ENCODE measurements at regions not wholly inside any gene's neighbourhood (a gene's known extent, or its start where the extent isn't known, plus 50 kb on each side); places are given as distances from the start of the nearest gene placed in this dataset.
"Not testable (repeated sequence)": the region's sequence is repeated elsewhere in the genome, so short reads cannot be mapped to it uniquely, and the experiment has no call there.

- Histone ChIP-seq H3K4me1 (ENCODE audit: control extremely low read depth in 1 of 4, control insufficient read depth in 4 of 4, insufficient read depth in 4 of 4, low read length in 3 of 4) (peaks cover 0 to 7% (median 0%) of the 10 kb centered on the region in 4 experiments), H3K4me3 (ENCODE audit: control insufficient read depth in 1 of 7, extremely low read depth in 1 of 7, insufficient read depth in 4 of 7, low read depth in 2 of 7, low read length in 6 of 7) (no peak overlapping the region), H3K27me3 (replicated peaks in 2 of 5; ENCODE audit: control insufficient read depth in 4 of 5, insufficient read depth in 5 of 5, low read length in 4 of 5) (no peaks in the 10 kb centered on the region), H3K9me3 (ENCODE audit: control extremely low read depth in 1 of 5, control insufficient read depth in 4 of 5, insufficient read depth in 2 of 5, low read depth in 1 of 5, low read length in 4 of 5) (peaks cover 0 to 8% (median 0%) of the 10 kb centered on the region in 5 experiments), H3K27ac (ENCODE audit: insufficient read depth in 1 of 2, low read depth in 1 of 2, low read length in 2 of 2, poor library complexity in 1 of 2, severe bottlenecking in 2 of 2) (no peak overlapping the region), H3K36me3 (ENCODE audit: control insufficient read depth in 4 of 4, insufficient read depth in 4 of 4, low read length in 3 of 4) (no peaks in the 10 kb centered on the region)
- ChIA-PET CTCF (interaction anchor here (0.7 to 0.8 kb wide), 2 partner anchors 18 to 428 kb away, joined by 3 to 4 read pairs; no protein-coding TSS in a partner anchor), POLR2A (interaction anchor here (0.5 kb wide), 1 partner anchor 69 kb away, joined by 9 read pairs; no protein-coding TSS in a partner anchor)
- no CpG with 5 or more reads among the region's 2 CpGs for WGBS (ENCODE audit: insufficient coverage)
- peak in 2 of 3 donors; percentile 5 for DNase-seq
Observed at GRCh38 chr7:26978146-26978545, 113.8 kb upstream of the SKAP2 start.

- H3K4me3 ChIP-seq (ENCODE audit: control insufficient read depth in 1 of 7, extremely low read depth in 1 of 7, insufficient read depth in 4 of 7, low read depth in 2 of 7, low read length in 6 of 7) = no peak overlapping the region
- CTCF ChIA-PET = no interaction called here
Observed at GRCh38 chr7:26976840-26977239, 112.5 kb upstream of the SKAP2 start.

DNA sequence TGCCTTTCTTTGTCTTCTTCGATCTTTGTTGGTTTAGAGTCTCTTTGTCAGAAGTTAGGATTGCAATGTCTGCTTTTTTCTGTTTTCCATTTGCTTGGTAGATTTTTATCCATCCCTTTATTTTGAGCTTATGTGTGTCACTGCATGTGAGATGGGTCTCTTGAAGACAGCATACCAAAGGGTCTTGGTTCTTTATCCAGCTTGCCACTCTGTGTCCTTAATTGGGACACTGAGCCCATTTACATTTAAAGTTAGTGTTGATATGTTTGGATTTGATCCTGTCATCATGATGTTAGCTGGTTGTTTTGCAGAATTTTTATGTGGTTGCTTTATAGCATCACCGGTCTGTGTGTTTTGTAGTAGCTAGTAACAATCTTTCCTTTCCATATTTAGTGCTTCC is 107.5 kb upstream of the SKAP2 start:
- no CpG with 5 or more reads among the region's 2 CpGs for WGBS (ENCODE audit: insufficient coverage)
- H3K9me3 ChIP-seq (ENCODE audit: control extremely low read depth in 1 of 5, control insufficient read depth in 4 of 5, insufficient read depth in 2 of 5, low read depth in 1 of 5, low read length in 4 of 5) = peaks cover 0 to 24% (median 6%) of the 10 kb centered on the region in 5 experiments

More at GRCh38 chr7:26976840-26977239, 112.5 kb upstream of the SKAP2 start:
- Histone ChIP-seq H3K27me3 (replicated peaks in 2 of 5; ENCODE audit: control insufficient read depth in 4 of 5, insufficient read depth in 5 of 5, low read length in 4 of 5) (no peaks in the 10 kb centered on the region), H3K9me3 (ENCODE audit: control extremely low read depth in 1 of 5, control insufficient read depth in 4 of 5, insufficient read depth in 2 of 5, low read depth in 1 of 5, low read length in 4 of 5) (peaks cover 0 to 17% (median 6%) of the 10 kb centered on the region in 5 experiments), H3K36me3 (ENCODE audit: control insufficient read depth in 4 of 4, insufficient read depth in 4 of 4, low read length in 3 of 4) (no peaks in the 10 kb centered on the region), H3K4me1 (ENCODE audit: control extremely low read depth in 1 of 4, control insufficient read depth in 4 of 4, insufficient read depth in 4 of 4, low read length in 3 of 4) (peaks cover 0 to 7% (median 0%) of the 10 kb centered on the region in 4 experiments), H3K27ac (ENCODE audit: insufficient read depth in 1 of 2, low read depth in 1 of 2, low read length in 2 of 2, poor library complexity in 1 of 2, severe bottlenecking in 2 of 2) (no peak overlapping the region)
- no peak for DNase-seq
- POLR2A ChIA-PET = no interaction called here

GRCh38 chr7:26965724-26966123 is 101.3 kb upstream of the SKAP2 start:
- no peaks in the 10 kb centered on the region for H3K27me3 ChIP-seq (replicated peaks in 2 of 5; ENCODE audit: control insufficient read depth in 4 of 5, insufficient read depth in 5 of 5, low read length in 4 of 5)
- H3K27ac ChIP-seq (ENCODE audit: insufficient read depth in 1 of 2, low read depth in 1 of 2, low read length in 2 of 2, poor library complexity in 1 of 2, severe bottlenecking in 2 of 2) = no peak overlapping the region
- H3K4me3 ChIP-seq (ENCODE audit: control insufficient read depth in 1 of 7, extremely low read depth in 1 of 7, insufficient read depth in 4 of 7, low read depth in 2 of 7, low read length in 6 of 7) = no peak overlapping the region
- peaks cover 8 to 13% (median 9%) of the 10 kb centered on the region in 4 experiments for H3K4me1 ChIP-seq (ENCODE audit: control extremely low read depth in 1 of 4, control insufficient read depth in 4 of 4, insufficient read depth in 4 of 4, low read length in 3 of 4)
- 100% methylated on average over 3 of the region's 3 CpGs for WGBS (ENCODE audit: insufficient coverage)
- H3K36me3 ChIP-seq (ENCODE audit: control insufficient read depth in 4 of 4, insufficient read depth in 4 of 4, low read length in 3 of 4) = no peaks in the 10 kb centered on the region
- peaks cover 0 to 3% (median 0%) of the 10 kb centered on the region in 5 experiments for H3K9me3 ChIP-seq (ENCODE audit: control extremely low read depth in 1 of 5, control insufficient read depth in 4 of 5, insufficient read depth in 2 of 5, low read depth in 1 of 5, low read length in 4 of 5)
- CTCF ChIA-PET = interaction anchor here (0.8 kb wide), 1 partner anchor 8 kb away, joined by 4 read pairs; no protein-coding TSS in a partner anchor
- POLR2A ChIA-PET = no interaction called here
- peak in 1 of 3 donors; percentile 5 for DNase-seq

More for the DNA sequence above, 107.5 kb upstream of the SKAP2 start:
- CTCF ChIA-PET = interaction anchor here (0.9 kb wide), 1 partner anchor 8 kb away, joined by 3 read pairs; no protein-coding TSS in a partner anchor
- POLR2A ChIA-PET; H3K36me3 ChIP-seq (ENCODE audit: control insufficient read depth in 4 of 4, insufficient read depth in 4 of 4, low read length in 3 of 4); H3K4me3 ChIP-seq (ENCODE audit: control insufficient read depth in 1 of 7, extremely low read depth in 1 of 7, insufficient read depth in 4 of 7, low read depth in 2 of 7, low read length in 6 of 7); H3K4me1 ChIP-seq (ENCODE audit: control extremely low read depth in 1 of 4, control insufficient read depth in 4 of 4, insufficient read depth in 4 of 4, low read length in 3 of 4); H3K27ac ChIP-seq (ENCODE audit: insufficient read depth in 1 of 2, low read depth in 1 of 2, low read length in 2 of 2, poor library complexity in 1 of 2, severe bottlenecking in 2 of 2); H3K27me3 ChIP-seq (replicated peaks in 2 of 5; ENCODE audit: control insufficient read depth in 4 of 5, insufficient read depth in 5 of 5, low read length in 4 of 5): not testable (repeated sequence)
- peak in 2 of 3 donors; percentile 6 to 15 for DNase-seq

DNA sequence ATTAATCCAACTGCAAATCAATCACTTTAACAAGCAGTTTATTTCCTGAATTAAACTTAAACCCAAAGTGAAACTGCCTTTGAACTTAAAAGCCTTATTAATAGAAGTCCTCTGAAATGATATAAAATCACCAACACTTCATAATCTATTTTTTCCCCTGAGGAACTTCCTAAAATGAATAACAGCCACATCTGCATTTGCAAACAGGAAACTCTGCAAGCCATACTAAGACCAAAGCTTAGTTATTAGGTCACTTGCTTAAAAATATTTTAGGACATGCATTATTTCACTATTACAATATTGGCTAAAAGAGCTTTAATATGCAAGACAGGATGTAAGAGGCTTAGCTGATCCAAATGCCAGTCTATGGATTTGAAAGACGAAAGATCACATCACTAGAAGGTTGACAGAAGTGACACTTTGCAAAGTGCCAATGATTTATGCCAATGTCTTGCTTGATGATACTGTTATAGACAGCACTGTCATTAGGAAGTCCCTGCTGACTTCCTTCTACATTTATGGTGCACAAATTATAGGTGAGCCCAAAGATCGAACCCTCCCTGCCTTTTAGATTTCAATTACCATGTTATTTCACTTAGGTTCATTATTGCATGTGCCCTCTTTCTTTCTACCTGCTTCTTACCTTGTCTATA is 99.9 kb upstream of the SKAP2 start:
- H3K4me1 ChIP-seq (ENCODE audit: control extremely low read depth in 1 of 4, control insufficient read depth in 4 of 4, insufficient read depth in 4 of 4, low read length in 3 of 4) = peaks cover 8 to 13% (median 9%) of the 10 kb centered on the region in 4 experiments
- H3K4me3 ChIP-seq (ENCODE audit: control insufficient read depth in 1 of 7, extremely low read depth in 1 of 7, insufficient read depth in 4 of 7, low read depth in 2 of 7, low read length in 6 of 7) = no peak overlapping the region
- WGBS (ENCODE audit: insufficient coverage) = 43% methylated on average over 2 of the region's 2 CpGs
- DNase-seq = peak in 2 of 3 donors; percentile 15 to 30
- CTCF ChIA-PET = interaction anchor here (0.6 to 1.4 kb wide), 2 partner anchors 8 to 1966 kb away, joined by 3 read pairs; no protein-coding TSS in a partner anchor
- H3K9me3 ChIP-seq (ENCODE audit: control extremely low read depth in 1 of 5, control insufficient read depth in 4 of 5, insufficient read depth in 2 of 5, low read depth in 1 of 5, low read length in 4 of 5) = no peaks in the 10 kb centered on the region
- POLR2A ChIA-PET = no interaction called here
- H3K36me3 ChIP-seq (ENCODE audit: control insufficient read depth in 4 of 4, insufficient read depth in 4 of 4, low read length in 3 of 4) = no peaks in the 10 kb centered on the region
- H3K27ac ChIP-seq (ENCODE audit: insufficient read depth in 1 of 2, low read depth in 1 of 2, low read length in 2 of 2, poor library complexity in 1 of 2, severe bottlenecking in 2 of 2) = no peak overlapping the region
- H3K27me3 ChIP-seq (replicated peaks in 2 of 5; ENCODE audit: control insufficient read depth in 4 of 5, insufficient read depth in 5 of 5, low read length in 4 of 5) = no peaks in the 10 kb centered on the region

- H3K4me3 ChIP-seq (ENCODE audit: control insufficient read depth in 1 of 7, extremely low read depth in 1 of 7, insufficient read depth in 4 of 7, low read depth in 2 of 7, low read length in 6 of 7) = no peak overlapping the region
- H3K36me3 ChIP-seq (ENCODE audit: control insufficient read depth in 4 of 4, insufficient read depth in 4 of 4, low read length in 3 of 4) = no peaks in the 10 kb centered on the region
- H3K4me1 ChIP-seq (ENCODE audit: control extremely low read depth in 1 of 4, control insufficient read depth in 4 of 4, insufficient read depth in 4 of 4, low read length in 3 of 4) = peaks cover 4 to 9% (median 5%) of the 10 kb centered on the region in 4 experiments
- CTCF ChIA-PET = no interaction called here
- POLR2A ChIA-PET = no interaction called here
- H3K27me3 ChIP-seq (replicated peaks in 2 of 5; ENCODE audit: control insufficient read depth in 4 of 5, insufficient read depth in 5 of 5, low read length in 4 of 5) = no peaks in the 10 kb centered on the region
- H3K27ac ChIP-seq (ENCODE audit: insufficient read depth in 1 of 2, low read depth in 1 of 2, low read length in 2 of 2, poor library complexity in 1 of 2, severe bottlenecking in 2 of 2) = no peak overlapping the region
- 93% methylated on average over 3 of the region's 3 CpGs for WGBS (ENCODE audit: insufficient coverage)
- no peaks in the 10 kb centered on the region for H3K9me3 ChIP-seq (ENCODE audit: control extremely low read depth in 1 of 5, control insufficient read depth in 4 of 5, insufficient read depth in 2 of 5, low read depth in 1 of 5, low read length in 4 of 5)
- DNase-seq = peak in 1 of 3 donors; percentile 3
Observed at GRCh38 chr7:26959290-26959689, 94.9 kb upstream of the SKAP2 start.

DNA sequence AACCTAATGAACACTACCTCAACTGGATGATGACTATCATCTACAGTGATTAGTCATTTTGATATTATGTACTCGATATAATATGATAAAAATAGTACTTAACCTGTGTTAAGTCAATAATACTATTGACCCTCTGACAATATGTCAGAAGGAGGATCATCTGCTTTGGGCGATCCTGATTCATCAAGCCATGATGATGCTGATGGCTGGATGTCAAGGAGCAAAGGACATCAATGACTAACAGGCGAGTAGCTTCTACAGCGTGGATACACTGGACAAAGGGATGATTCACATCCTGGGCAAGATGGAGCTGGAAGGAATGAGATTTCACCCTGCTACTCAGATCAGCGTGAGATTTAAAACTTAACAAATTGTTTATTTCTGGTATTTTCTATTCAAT is 94.4 kb upstream of the SKAP2 start:
- ChIA-PET CTCF (no interaction called here), POLR2A (no interaction called here)
- no peak for DNase-seq
- 100% methylated on average over 3 of the region's 5 CpGs for WGBS (ENCODE audit: insufficient coverage)
- Histone ChIP-seq H3K36me3 (ENCODE audit: control insufficient read depth in 4 of 4, insufficient read depth in 4 of 4, low read length in 3 of 4) (no peaks in the 10 kb centered on the region), H3K9me3 (ENCODE audit: control extremely low read depth in 1 of 5, control insufficient read depth in 4 of 5, insufficient read depth in 2 of 5, low read depth in 1 of 5, low read length in 4 of 5) (no peaks in the 10 kb centered on the region), H3K27ac (ENCODE audit: insufficient read depth in 1 of 2, low read depth in 1 of 2, low read length in 2 of 2, poor library complexity in 1 of 2, severe bottlenecking in 2 of 2) (no peak overlapping the region), H3K4me1 (ENCODE audit: control extremely low read depth in 1 of 4, control insufficient read depth in 4 of 4, insufficient read depth in 4 of 4, low read length in 3 of 4) (peaks cover 1 to 4% (median 3%) of the 10 kb centered on the region in 4 experiments), H3K27me3 (replicated peaks in 2 of 5; ENCODE audit: control insufficient read depth in 4 of 5, insufficient read depth in 5 of 5, low read length in 4 of 5) (no peaks in the 10 kb centered on the region), H3K4me3 (ENCODE audit: control insufficient read depth in 1 of 7, extremely low read depth in 1 of 7, insufficient read depth in 4 of 7, low read depth in 2 of 7, low read length in 6 of 7) (no peak overlapping the region)

All from common myeloid progenitor, CD34-positive (primary cell).